Heart left ventricle (tissue), 13 donors: ENCODE measurements at regions not wholly inside any gene's neighbourhood (a gene's known extent, or its start where the extent isn't known, plus 50 kb on each side); places are given as distances from the start of the nearest gene placed in this dataset.

Experiments used
- POLR2A ChIP-seq, 2 donors: fragments of 450-650 bp; IDR thresholded peaks; one replicate each; pipeline ENCODE4 v1.6.1; 2017; ENCODE audit warnings: antibody characterized with exemption in 2 of 2, mild to moderate bottlenecking in 2 of 2, moderate library complexity in 2 of 2
- TF ChIP-seq, protein P1 (sequence below), 12 donors: fragments of 200-600 bp; sonication (generic) in 4 of 12; IDR thresholded peaks; one replicate each; pipeline versions ENCODE4 v1.5.0 to v1.8.0; 2018 to 2022; ENCODE audit warnings: antibody characterized with exemption in 12 of 12, mild to moderate bottlenecking in 5 of 12
- donor health status: ischemic (EF 13 %, LVEDD 7.1; RV severe dilation, severe dysfunction).
- donor health status: DM: no; HTN: yes; CAD: no.
- donor health status: DM: no; HTN: no; CAD: no.
- donor health status: ischemic (EF 25% LVEDD 6.9; RV normal size, moderate dysfunction).
- donor health status: ischemic (EF 25% LVEDD 5.7; RV mildly dilated, moderate dysfunction).
- donor health status: ischemic (EF 35%, LVEDD 5.7; RV mildly dilated, moderate dysfunction).
- donor health status: nonischemic (EF 11% LVEDD 7.7; RV severe dilation, severe dysfunction).
- donor health status: DM: yes; HTN: yes; CAD: no.
- donor health status: PGD.
- donor health status: ischemic (EF 29% LVEDD 5.4; RV normal size, mild dysfunction).
- donor health status: nonischemic (EF 23%, LVEDD 6.1; RV moderate dilation, normal function).

DNA sequence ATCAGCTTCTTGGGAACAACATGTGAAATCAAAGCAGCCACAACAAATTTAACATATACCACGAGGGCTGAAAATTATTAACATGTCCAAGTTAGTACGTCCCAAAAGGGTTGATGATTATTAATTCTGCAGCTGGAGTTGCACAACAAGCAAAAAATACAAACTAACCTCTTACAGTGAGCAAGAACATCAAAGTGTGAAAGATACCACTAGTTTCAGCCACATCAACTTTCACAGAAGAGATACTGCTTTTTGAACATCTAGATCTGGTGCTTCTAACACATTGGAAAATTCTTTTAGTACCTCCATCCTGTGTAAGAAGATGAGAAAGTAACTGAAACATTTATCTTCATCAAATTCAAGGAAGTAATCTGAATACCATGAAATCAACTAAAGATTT, 334.1 kb downstream of the PCDH7 start:
- TF ChIP-seq, protein P1, sequence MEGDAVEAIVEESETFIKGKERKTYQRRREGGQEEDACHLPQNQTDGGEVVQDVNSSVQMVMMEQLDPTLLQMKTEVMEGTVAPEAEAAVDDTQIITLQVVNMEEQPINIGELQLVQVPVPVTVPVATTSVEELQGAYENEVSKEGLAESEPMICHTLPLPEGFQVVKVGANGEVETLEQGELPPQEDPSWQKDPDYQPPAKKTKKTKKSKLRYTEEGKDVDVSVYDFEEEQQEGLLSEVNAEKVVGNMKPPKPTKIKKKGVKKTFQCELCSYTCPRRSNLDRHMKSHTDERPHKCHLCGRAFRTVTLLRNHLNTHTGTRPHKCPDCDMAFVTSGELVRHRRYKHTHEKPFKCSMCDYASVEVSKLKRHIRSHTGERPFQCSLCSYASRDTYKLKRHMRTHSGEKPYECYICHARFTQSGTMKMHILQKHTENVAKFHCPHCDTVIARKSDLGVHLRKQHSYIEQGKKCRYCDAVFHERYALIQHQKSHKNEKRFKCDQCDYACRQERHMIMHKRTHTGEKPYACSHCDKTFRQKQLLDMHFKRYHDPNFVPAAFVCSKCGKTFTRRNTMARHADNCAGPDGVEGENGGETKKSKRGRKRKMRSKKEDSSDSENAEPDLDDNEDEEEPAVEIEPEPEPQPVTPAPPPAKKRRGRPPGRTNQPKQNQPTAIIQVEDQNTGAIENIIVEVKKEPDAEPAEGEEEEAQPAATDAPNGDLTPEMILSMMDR (IDR thresholded peaks at IDR 0.05) = no peak
- no peak for TF ChIP-seq POLR2A (IDR thresholded peaks at IDR 0.05)
